GM13977 (cell line): ENCODE measurements at regions not wholly inside any gene's neighbourhood (a gene's known extent, or its start where the extent isn't known, plus 50 kb on each side); places are given as distances from the start of the nearest gene placed in this dataset.

Experiments
- DNase-seq: peaks from one replicate; pipeline ENCODE4 v3.0.0; 2012; ENCODE audit warnings: low spot score
- in situ Hi-C: fragments of 300-500 bp; cut with MboI; formaldehyde crosslinking; loops from one replicate; pipeline ENCODE4 v1.12.0; 2022; ENCODE audit warnings: low sequenced_read_pairs, low pct_unique_long_range_greater_than_20kb, mixed read lengths, inconsistent platforms; ENCODE audit not compliant: unreplicated experiment
- TF ChIP-seq, protein P1 (sequence below): IDR thresholded peaks from 2 replicates; pipeline ENCODE4 v1.5.1; 2012; ENCODE audit warnings: mild to moderate bottlenecking, control low read depth; ENCODE audit not compliant: insufficient read depth; ENCODE audit errors: extremely low read depth, missing control alignments

DNA sequence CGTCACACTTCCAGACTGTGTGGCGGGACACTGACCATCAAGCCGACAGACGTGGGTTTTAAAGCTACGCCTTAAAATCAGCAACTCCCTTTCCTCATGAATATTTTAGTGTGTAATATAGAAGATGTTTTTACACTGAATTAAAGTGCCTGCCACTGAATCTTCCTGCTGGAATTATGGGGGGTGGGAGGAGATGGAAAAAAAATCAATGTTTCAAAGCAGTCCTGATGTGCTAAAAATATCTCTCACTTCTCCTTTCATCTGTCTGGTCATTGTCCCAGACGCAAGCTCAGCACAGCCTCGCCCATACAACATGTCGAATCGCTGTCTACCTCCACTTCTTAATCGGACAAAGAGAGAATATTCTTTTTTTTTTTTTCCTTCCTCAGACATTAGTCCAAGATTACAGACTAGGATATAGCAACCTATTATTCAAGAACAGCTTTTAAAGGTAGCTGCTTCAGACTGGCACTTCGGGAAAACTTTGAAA is 165.1 kb upstream of the KLF14 start:
- TF ChIP-seq, protein P1, sequence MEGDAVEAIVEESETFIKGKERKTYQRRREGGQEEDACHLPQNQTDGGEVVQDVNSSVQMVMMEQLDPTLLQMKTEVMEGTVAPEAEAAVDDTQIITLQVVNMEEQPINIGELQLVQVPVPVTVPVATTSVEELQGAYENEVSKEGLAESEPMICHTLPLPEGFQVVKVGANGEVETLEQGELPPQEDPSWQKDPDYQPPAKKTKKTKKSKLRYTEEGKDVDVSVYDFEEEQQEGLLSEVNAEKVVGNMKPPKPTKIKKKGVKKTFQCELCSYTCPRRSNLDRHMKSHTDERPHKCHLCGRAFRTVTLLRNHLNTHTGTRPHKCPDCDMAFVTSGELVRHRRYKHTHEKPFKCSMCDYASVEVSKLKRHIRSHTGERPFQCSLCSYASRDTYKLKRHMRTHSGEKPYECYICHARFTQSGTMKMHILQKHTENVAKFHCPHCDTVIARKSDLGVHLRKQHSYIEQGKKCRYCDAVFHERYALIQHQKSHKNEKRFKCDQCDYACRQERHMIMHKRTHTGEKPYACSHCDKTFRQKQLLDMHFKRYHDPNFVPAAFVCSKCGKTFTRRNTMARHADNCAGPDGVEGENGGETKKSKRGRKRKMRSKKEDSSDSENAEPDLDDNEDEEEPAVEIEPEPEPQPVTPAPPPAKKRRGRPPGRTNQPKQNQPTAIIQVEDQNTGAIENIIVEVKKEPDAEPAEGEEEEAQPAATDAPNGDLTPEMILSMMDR: no peak
- in situ Hi-C loops: no loop called here
- no peak for DNase-seq

DNA sequence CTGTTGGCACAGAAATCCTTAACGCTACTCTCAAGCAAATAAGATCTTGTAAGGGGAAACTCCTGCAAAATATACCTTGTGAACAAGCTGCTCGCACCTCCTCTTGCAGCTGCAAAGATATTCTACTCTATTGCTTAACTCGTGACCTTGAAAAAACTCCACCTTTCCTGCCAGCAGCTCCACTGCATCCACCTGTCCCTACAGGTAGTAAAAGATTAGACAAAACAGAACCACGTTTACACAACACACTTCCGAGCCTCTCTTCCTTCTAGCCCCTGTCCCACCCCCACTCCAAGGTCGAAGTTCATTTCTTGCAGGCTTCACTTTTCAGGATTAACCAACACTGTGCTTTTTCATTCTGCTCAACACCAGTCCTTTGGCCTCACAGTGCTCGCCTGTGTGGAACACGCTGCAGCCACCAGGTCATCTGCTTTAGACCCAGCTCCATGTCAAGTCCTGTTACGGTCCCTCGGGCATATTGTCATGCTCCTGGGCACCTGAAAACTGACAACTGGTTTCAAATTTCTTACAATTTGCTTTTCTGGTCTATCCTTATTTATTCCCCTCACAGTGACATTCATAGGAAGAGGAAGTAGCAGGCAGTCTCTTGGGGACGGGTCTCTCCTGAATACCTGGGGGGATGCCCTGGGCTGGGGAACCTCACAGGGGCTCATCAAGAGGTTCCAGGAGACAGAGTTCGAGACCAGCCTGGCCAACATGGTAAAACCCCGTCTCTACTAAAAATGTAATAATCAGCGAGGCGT is 165.8 kb upstream of the KLF14 start:
- in situ Hi-C loops: no loop called here
- TF ChIP-seq, protein P1: no peak
- DNase-seq: no peak

DNA sequence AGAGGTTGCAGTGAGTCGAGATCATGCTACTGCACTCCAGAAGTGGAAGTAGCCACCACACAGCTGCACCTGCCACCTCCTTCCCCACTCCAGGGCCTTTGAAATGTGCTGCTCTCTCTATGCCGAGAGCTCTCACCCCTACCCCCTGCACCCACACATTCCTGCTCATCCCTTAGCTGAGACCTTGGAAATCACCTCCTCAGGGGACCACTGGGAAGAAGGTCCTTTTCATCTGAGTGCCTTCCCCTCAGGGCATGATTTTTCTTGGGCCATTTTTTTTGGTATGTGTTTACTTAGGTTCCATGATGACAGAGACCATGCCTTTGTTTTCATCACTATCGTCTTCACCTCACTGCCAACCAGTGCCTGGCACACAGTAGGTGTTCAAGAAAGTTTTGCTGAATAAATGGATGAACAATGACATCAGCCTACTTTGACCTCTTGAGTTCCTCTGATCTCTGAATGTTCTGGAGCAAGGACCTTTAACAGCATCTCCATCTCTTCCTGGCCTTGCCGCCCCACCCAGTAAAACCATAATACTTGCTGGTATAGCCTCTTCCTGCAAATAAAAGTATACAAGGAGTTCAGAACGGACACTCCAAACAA is 166.6 kb upstream of the KLF14 start:
- TF ChIP-seq, protein P1: no peak
- in situ Hi-C loops: no loop called here
- no peak for DNase-seq

DNA sequence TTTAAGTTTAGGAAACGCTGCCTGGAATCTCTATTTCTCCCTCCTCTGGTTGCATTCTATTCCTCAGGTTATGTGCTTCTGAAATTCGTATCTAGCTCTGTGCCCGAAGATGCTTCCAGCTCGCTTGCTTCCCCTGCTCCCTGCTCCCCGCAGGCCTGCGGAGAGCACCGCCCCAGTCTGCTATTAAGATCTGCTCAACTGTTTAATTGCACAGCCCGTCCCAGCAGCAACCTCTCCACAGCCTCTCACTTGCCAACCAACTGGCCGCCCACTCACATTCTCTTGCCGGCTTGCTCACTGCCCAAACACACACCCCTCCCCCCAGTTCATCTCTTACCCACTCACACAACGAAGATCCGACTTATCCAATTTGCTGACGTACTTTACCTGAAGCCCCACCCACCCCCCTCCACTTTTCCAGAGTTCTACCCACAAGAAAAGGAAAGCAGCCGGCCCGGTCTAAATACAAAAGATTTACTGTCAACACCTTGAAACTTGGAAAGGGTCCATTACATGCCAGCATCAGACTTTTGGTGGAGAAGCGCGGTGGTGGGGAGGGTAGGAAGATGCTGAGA is 167.3 kb upstream of the KLF14 start:
- no peak for DNase-seq
- in situ Hi-C loops: no loop called here
- TF ChIP-seq, protein P1: no peak

DNA sequence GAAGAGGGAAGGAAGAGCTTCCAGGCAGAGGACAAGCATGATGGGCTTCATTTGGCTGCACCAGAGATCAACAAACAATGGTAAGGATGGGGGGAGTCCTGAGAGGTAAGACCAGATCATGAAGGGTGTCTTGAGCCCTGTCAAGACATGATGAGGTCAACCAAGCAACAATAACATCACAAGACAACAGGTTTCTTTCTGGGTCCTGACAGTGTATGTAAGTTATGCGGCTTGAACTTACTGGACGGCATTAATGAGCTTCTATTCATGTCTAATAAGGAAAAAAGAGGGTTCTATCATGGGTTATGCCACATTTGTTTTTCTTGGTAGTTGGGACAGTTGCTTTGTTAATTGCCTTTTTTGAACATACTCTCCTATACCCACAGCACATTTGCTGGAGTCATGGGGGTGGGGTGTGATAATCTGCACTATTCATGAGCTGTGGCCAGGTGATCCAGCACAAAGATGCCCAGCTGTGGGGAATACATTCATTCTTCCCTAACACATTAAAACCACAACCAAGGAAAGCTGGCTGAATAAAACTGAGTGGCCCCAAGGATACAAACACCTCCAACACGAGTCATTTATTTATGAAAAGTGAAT is 168.8 kb upstream of the KLF14 start:
- DNase-seq: no peak

More for the DNA sequence above, 168.8 kb upstream of the KLF14 start:
- TF ChIP-seq, protein P1: no peak
- in situ Hi-C loops: no loop called here
